HEK293 (cell line): ENCODE measurements at regions not wholly inside any gene's neighbourhood (a gene's known extent, or its start where the extent isn't known, plus 50 kb on each side); places are given as distances from the start of the nearest gene placed in this dataset.

Experiments used
- CTCF ChIA-PET: fragments of 350-600 bp; formaldehyde crosslinking; extraction: SDS; loops from one replicate; lab custom pipeline; 2021; ENCODE audit warnings: antibody characterized with exemption; lab: Yijun Ruan, JAX
- POLR2A ChIA-PET: fragments of 300-600 bp; formaldehyde crosslinking; extraction: SDS; loops from one replicate; lab custom pipeline; 2020; ENCODE audit warnings: antibody characterized with exemption, inconsistent platforms; lab: Yijun Ruan, JAX
- H3K27ac ChIP-seq: fragments of 200-500 bp; sonication (Bioruptor generic); 2 replicates; pipeline ENCODE4 v1.5.1; 2014; ENCODE audit warnings: low read depth, low read length, control low read depth, inconsistent platforms; ENCODE audit errors: extremely low read depth
- H3K36me3 ChIP-seq, 2 experiments: fragments of 200-500 bp in 1 of 2; sonication (Bioruptor generic) in 1 of 2; 1 replicate in 1 of 2; 2 replicates in 1 of 2; pipeline ENCODE4 v1.5.1; 2014 to 2017; ENCODE audit warnings: inconsistent platforms in 2 of 2, low read length in 2 of 2; ENCODE audit not compliant: control insufficient read depth in 2 of 2, insufficient read depth in 1 of 2
- H3K4me1 ChIP-seq: fragments of 200-500 bp; sonication (Bioruptor generic); 2 replicates; pipeline ENCODE4 v1.5.1; 2014; ENCODE audit warnings: mild to moderate bottlenecking, low read length, inconsistent platforms; ENCODE audit not compliant: control insufficient read depth, insufficient read depth
- H3K4me3 ChIP-seq: 2 replicates; pipeline ENCODE4 v1.5.1; 2011; ENCODE audit warnings: low read depth, mild to moderate bottlenecking, control low read depth, low read length, moderate library complexity
- H3K9me3 ChIP-seq: fragments of 200-500 bp; sonication (Bioruptor generic); 2 replicates; pipeline ENCODE4 v1.5.1; 2014; ENCODE audit warnings: low read depth, low read length, inconsistent platforms; ENCODE audit not compliant: control insufficient read depth, insufficient read depth
- GFI1B ChIP-seq: fragments of 450-650 bp; formaldehyde crosslinking; IDR thresholded peaks from 2 replicates; pipeline ENCODE4 v1.5.1; 2016; ENCODE audit warnings: missing biosample characterization, missing genetic modification characterization
- GLI2 ChIP-seq: fragments of 450-650 bp; formaldehyde crosslinking; IDR thresholded peaks from 2 replicates; pipeline ENCODE4; 2017; ENCODE audit warnings: missing biosample characterization, missing genetic modification characterization, low read depth, borderline replicate concordance
- HOXC10 ChIP-seq: sonication (generic); formaldehyde crosslinking; IDR thresholded peaks from 2 replicates; pipeline ENCODE4 v1.8.1; 2023; ENCODE audit warnings: mild to moderate bottlenecking, missing genetic modification reagents
- SALL2 ChIP-seq: fragments of 450-650 bp; formaldehyde crosslinking; IDR thresholded peaks from 2 replicates; pipeline ENCODE4 v1.5.0; 2017; ENCODE audit warnings: missing biosample characterization, mild to moderate bottlenecking, missing genetic modification characterization, borderline replicate concordance
- ZFP3 ChIP-seq: fragments of 450-650 bp; formaldehyde crosslinking; IDR thresholded peaks from 2 replicates; pipeline ENCODE4 v1.5.1; 2016; ENCODE audit warnings: low read depth, missing biosample characterization, missing genetic modification characterization
- ZNF221 ChIP-seq: fragments of 450-650 bp; formaldehyde crosslinking; IDR thresholded peaks from 2 replicates; pipeline ENCODE4 v1.5.1; 2017; ENCODE audit warnings: missing biosample characterization, missing genetic modification characterization, borderline replicate concordance
- ZNF350 ChIP-seq: fragments of 450-650 bp; formaldehyde crosslinking; IDR thresholded peaks from 2 replicates; pipeline ENCODE4 v1.5.0; 2017; ENCODE audit warnings: missing biosample characterization, mild to moderate bottlenecking, missing genetic modification characterization
- ZNF366 ChIP-seq: fragments of 450-650 bp; formaldehyde crosslinking; conservative IDR thresholded peaks from 2 replicates; pipeline ENCODE4 v1.5.1; 2016; ENCODE audit warnings: missing biosample characterization, missing genetic modification characterization
- ZNF530 ChIP-seq: fragments of 450-650 bp; formaldehyde crosslinking; IDR thresholded peaks from 2 replicates; pipeline ENCODE4 v1.5.1; 2016; ENCODE audit warnings: low read depth, missing biosample characterization, missing genetic modification characterization
- ZNF623 ChIP-seq: fragments of 450-650 bp; formaldehyde crosslinking; IDR thresholded peaks from 2 replicates; pipeline ENCODE4 v1.5.1; 2016; ENCODE audit warnings: missing biosample characterization, missing genetic modification characterization
- ZNF664 ChIP-seq: fragments of 450-650 bp; formaldehyde crosslinking; IDR thresholded peaks from 2 replicates; pipeline ENCODE4 v1.5.1; 2016; ENCODE audit warnings: missing biosample characterization, missing genetic modification characterization
- ZNF677 ChIP-seq: fragments of 450-650 bp; IDR thresholded peaks from 2 replicates; pipeline ENCODE4 v1.5.0; 2018; ENCODE audit warnings: missing biosample characterization, mild to moderate bottlenecking, missing genetic modification characterization, moderate library complexity
- ZNF701 ChIP-seq: fragments of 450-650 bp; formaldehyde crosslinking; IDR thresholded peaks from 2 replicates; pipeline ENCODE4 v1.5.1; 2016; ENCODE audit warnings: missing biosample characterization, missing genetic modification characterization
- ZNF785 ChIP-seq: fragments of 450-650 bp; formaldehyde crosslinking; IDR thresholded peaks from 2 replicates; pipeline ENCODE4 v1.5.1; 2016; ENCODE audit warnings: missing biosample characterization, missing genetic modification characterization
- ZNF791 ChIP-seq: fragments of 450-650 bp; formaldehyde crosslinking; IDR thresholded peaks from 2 replicates; pipeline ENCODE4 v1.5.1; 2016; ENCODE audit warnings: missing biosample characterization, missing genetic modification characterization
- ZSCAN30 ChIP-seq: fragments of 450-650 bp; IDR thresholded peaks from 2 replicates; pipeline ENCODE4 v1.5.1; 2018; ENCODE audit warnings: missing biosample characterization, mild to moderate bottlenecking, missing genetic modification characterization, moderate library complexity
- TF ChIP-seq, protein P1 (sequence below): fragments of 450-650 bp; formaldehyde crosslinking; optimal IDR thresholded peaks from 2 replicates; pipeline ENCODE3; 2016; ENCODE audit warnings: missing biosample characterization, mild to moderate bottlenecking, missing genetic modification characterization
- TF ChIP-seq, protein P2 (sequence below): fragments of 450-650 bp; formaldehyde crosslinking; IDR thresholded peaks from 2 replicates; pipeline ENCODE4 v1.5.1; 2016; ENCODE audit warnings: missing biosample characterization, missing genetic modification characterization
- TF ChIP-seq, protein P3 (sequence below): fragments of 450-650 bp; formaldehyde crosslinking; IDR thresholded peaks from 2 replicates; pipeline ENCODE4 v1.5.1; 2016; ENCODE audit warnings: missing biosample characterization, missing genetic modification characterization
- TF ChIP-seq, protein P4 (sequence below): fragments of 450-650 bp; formaldehyde crosslinking; IDR thresholded peaks from 2 replicates; pipeline ENCODE4 v1.5.0; 2017; ENCODE audit warnings: missing biosample characterization, missing genetic modification characterization, borderline replicate concordance
- TF ChIP-seq, protein P5 (sequence below): fragments of 450-650 bp; formaldehyde crosslinking; IDR thresholded peaks from 2 replicates; pipeline ENCODE4 v1.5.1; 2016; ENCODE audit warnings: missing biosample characterization, missing genetic modification characterization, low read depth
- TF ChIP-seq, protein P6 (sequence below): fragments of 450-650 bp; formaldehyde crosslinking; IDR thresholded peaks from 2 replicates; pipeline ENCODE4 v1.5.1; 2016; ENCODE audit warnings: missing biosample characterization, missing genetic modification characterization
- TF ChIP-seq, protein P7 (sequence below): fragments of 450-650 bp; formaldehyde crosslinking; IDR thresholded peaks from 2 replicates; pipeline ENCODE4 v1.5.1; 2016; ENCODE audit warnings: missing biosample characterization, missing genetic modification characterization

DNA sequence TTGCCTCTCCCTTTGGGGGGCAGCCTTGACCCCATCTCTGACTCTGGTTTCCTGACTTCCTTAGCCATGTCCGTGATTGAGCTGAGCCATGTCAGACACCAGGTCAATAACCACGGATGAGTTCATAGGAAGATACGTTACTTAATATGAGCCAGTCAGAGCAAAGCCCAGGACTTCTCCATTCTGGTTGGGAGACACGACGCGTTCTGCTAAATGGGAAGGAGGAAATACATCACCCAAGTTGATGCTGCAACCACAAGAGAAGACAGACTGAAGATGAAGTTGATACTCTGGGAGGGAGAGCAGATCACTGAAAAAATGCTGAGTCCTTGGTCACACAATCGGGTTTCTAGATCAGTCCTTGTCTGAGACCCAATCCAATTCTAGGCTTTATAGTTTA, 90.9 kb downstream of the MATN1 start (continued):
- TF ChIP-seq, protein P1, sequence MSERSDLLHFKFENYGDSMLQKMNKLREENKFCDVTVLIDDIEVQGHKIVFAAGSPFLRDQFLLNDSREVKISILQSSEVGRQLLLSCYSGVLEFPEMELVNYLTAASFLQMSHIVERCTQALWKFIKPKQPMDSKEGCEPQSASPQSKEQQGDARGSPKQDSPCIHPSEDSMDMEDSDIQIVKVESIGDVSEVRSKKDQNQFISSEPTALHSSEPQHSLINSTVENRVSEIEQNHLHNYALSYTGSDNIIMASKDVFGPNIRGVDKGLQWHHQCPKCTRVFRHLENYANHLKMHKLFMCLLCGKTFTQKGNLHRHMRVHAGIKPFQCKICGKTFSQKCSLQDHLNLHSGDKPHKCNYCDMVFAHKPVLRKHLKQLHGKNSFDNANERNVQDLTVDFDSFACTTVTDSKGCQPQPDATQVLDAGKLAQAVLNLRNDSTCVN (tag by site-specific recombination): no peak
- no peak for TF ChIP-seq ZNF791 (tag by site-specific recombination)
- TF ChIP-seq, protein P2, sequence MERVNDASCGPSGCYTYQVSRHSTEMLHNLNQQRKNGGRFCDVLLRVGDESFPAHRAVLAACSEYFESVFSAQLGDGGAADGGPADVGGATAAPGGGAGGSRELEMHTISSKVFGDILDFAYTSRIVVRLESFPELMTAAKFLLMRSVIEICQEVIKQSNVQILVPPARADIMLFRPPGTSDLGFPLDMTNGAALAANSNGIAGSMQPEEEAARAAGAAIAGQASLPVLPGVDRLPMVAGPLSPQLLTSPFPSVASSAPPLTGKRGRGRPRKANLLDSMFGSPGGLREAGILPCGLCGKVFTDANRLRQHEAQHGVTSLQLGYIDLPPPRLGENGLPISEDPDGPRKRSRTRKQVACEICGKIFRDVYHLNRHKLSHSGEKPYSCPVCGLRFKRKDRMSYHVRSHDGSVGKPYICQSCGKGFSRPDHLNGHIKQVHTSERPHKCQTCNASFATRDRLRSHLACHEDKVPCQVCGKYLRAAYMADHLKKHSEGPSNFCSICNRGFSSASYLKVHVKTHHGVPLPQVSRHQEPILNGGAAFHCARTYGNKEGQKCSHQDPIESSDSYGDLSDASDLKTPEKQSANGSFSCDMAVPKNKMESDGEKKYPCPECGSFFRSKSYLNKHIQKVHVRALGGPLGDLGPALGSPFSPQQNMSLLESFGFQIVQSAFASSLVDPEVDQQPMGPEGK (tag by site-specific recombination): no peak
- TF ChIP-seq, protein P3, sequence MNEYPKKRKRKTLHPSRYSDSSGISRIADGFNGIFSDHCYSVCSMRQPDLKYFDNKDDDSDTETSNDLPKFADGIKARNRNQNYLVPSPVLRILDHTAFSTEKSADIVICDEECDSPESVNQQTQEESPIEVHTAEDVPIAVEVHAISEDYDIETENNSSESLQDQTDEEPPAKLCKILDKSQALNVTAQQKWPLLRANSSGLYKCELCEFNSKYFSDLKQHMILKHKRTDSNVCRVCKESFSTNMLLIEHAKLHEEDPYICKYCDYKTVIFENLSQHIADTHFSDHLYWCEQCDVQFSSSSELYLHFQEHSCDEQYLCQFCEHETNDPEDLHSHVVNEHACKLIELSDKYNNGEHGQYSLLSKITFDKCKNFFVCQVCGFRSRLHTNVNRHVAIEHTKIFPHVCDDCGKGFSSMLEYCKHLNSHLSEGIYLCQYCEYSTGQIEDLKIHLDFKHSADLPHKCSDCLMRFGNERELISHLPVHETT (tag by site-specific recombination): no peak
- no peak for TF ChIP-seq ZSCAN30 (tag by site-specific recombination)

DNA sequence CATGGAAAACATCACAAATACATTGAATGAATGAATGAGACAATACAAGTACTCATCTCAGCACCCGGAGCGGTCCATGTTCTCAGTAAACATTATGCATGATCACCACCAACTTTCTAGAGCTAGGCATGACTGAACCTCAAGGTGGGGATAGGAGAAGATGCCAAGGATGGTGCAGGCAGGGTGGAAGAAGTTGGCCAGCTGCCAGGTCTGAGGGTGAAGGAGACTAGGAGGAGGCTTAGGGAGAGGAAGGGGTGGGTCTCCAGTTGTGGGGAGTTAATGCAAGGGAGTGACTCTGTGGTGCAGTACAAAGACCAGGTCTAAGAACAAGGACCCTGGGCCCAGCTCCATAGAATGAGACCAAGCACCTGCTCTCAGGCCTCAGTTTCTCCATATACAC, 91.7 kb downstream of the MATN1 start:
- Histone ChIP-seq H3K27ac (no peak overlapping the region), H3K4me1 (no peaks in the 10 kb centered on the region), H3K4me3 (no peak overlapping the region), H3K36me3 (no peaks in the 10 kb centered on the region), H3K9me3 (no peaks in the 10 kb centered on the region)
- ChIA-PET CTCF (no interaction called here), POLR2A (no interaction called here)
- TF ChIP-seq GFI1B (tag by site-specific recombination) (no peak), ZNF366 (tag by site-specific recombination) (no peak), HOXC10 (CRISPR knock-in tag) (no peak), ZNF664 (no peak), ZNF785 (tag by site-specific recombination) (no peak), ZNF677 (tag by site-specific recombination) (no peak), ZNF350 (no peak), ZNF623 (tag by site-specific recombination) (no peak), ZNF221 (no peak), ZNF530 (tag by site-specific recombination) (no peak), GLI2 (tag by site-specific recombination) (no peak), ZFP3 (no peak), SALL2 (tag by site-specific recombination) (no peak), ZNF701 (tag by site-specific recombination) (no peak)
- TF ChIP-seq, protein P4, sequence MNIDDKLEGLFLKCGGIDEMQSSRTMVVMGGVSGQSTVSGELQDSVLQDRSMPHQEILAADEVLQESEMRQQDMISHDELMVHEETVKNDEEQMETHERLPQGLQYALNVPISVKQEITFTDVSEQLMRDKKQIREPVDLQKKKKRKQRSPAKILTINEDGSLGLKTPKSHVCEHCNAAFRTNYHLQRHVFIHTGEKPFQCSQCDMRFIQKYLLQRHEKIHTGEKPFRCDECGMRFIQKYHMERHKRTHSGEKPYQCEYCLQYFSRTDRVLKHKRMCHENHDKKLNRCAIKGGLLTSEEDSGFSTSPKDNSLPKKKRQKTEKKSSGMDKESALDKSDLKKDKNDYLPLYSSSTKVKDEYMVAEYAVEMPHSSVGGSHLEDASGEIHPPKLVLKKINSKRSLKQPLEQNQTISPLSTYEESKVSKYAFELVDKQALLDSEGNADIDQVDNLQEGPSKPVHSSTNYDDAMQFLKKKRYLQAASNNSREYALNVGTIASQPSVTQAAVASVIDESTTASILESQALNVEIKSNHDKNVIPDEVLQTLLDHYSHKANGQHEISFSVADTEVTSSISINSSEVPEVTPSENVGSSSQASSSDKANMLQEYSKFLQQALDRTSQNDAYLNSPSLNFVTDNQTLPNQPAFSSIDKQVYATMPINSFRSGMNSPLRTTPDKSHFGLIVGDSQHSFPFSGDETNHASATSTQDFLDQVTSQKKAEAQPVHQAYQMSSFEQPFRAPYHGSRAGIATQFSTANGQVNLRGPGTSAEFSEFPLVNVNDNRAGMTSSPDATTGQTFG: no peak
- TF ChIP-seq, protein P5, sequence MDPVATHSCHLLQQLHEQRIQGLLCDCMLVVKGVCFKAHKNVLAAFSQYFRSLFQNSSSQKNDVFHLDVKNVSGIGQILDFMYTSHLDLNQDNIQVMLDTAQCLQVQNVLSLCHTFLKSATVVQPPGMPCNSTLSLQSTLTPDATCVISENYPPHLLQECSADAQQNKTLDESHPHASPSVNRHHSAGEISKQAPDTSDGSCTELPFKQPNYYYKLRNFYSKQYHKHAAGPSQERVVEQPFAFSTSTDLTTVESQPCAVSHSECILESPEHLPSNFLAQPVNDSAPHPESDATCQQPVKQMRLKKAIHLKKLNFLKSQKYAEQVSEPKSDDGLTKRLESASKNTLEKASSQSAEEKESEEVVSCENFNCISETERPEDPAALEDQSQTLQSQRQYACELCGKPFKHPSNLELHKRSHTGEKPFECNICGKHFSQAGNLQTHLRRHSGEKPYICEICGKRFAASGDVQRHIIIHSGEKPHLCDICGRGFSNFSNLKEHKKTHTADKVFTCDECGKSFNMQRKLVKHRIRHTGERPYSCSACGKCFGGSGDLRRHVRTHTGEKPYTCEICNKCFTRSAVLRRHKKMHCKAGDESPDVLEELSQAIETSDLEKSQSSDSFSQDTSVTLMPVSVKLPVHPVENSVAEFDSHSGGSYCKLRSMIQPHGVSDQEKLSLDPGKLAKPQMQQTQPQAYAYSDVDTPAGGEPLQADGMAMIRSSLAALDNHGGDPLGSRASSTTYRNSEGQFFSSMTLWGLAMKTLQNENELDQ: no peak
- TF ChIP-seq, protein P6, sequence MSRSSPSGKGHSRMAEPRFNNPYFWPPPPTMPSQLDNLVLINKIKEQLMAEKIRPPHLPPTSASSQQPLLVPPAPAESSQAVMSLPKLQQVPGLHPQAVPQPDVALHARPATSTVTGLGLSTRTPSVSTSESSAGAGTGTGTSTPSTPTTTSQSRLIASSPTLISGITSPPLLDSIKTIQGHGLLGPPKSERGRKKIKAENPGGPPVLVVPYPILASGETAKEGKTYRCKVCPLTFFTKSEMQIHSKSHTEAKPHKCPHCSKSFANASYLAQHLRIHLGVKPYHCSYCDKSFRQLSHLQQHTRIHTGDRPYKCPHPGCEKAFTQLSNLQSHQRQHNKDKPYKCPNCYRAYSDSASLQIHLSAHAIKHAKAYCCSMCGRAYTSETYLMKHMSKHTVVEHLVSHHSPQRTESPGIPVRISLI (tag by site-specific recombination): no peak
- TF ChIP-seq, protein P7, sequence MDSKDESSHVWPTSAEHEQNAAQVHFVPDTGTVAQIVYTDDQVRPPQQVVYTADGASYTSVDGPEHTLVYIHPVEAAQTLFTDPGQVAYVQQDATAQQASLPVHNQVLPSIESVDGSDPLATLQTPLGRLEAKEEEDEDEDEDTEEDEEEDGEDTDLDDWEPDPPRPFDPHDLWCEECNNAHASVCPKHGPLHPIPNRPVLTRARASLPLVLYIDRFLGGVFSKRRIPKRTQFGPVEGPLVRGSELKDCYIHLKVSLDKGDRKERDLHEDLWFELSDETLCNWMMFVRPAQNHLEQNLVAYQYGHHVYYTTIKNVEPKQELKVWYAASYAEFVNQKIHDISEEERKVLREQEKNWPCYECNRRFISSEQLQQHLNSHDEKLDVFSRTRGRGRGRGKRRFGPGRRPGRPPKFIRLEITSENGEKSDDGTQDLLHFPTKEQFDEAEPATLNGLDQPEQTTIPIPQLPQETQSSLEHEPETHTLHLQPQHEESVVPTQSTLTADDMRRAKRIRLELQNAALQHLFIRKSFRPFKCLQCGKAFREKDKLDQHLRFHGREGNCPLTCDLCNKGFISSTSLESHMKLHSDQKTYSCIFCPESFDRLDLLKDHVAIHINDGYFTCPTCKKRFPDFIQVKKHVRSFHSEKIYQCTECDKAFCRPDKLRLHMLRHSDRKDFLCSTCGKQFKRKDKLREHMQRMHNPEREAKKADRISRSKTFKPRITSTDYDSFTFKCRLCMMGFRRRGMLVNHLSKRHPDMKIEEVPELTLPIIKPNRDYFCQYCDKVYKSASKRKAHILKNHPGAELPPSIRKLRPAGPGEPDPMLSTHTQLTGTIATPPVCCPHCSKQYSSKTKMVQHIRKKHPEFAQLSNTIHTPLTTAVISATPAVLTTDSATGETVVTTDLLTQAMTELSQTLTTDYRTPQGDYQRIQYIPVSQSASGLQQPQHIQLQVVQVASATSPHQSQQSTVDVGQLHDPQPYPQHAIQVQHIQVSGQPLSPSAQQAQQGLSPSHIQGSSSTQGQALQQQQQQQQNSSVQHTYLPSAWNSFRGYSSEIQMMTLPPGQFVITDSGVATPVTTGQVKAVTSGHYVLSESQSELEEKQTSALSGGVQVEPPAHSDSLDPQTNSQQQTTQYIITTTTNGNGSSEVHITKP (tag by site-specific recombination): no peak
